Spleen (tissue), 11 donors: ENCODE measurements at regions not wholly inside any gene's neighbourhood (a gene's known extent, or its start where the extent isn't known, plus 50 kb on each side); places are given as distances from the start of the nearest gene placed in this dataset.

Experiments used
- DNase-seq: peaks from one replicate; pipeline ENCODE4 v3.0.0-alpha.2; 2020
- H3K27ac ChIP-seq, 8 donors: fragments of 200-600 bp; sonication (generic) in 7 of 8; 1 replicate in 4 of 8; 2 replicates in 4 of 8; pipeline versions ENCODE4 v1.5.0 to v1.8.0; 2016 to 2021; ENCODE audit warnings: inconsistent platforms in 4 of 8, mild to moderate bottlenecking in 4 of 8, moderate library complexity in 1 of 8
- H3K27me3 ChIP-seq, 7 donors: fragments of 200-600 bp; sonication (generic) in 6 of 7; replicated peaks in 1 of 7; 1 replicate in 4 of 7; 2 replicates in 3 of 7; pipeline versions ENCODE4 v1.5.0 to v1.8.0; 2016 to 2021; ENCODE audit warnings: inconsistent platforms in 3 of 7, mild to moderate bottlenecking in 1 of 7
- H3K36me3 ChIP-seq, 6 donors: fragments of 200-600 bp; sonication (generic) in 5 of 6; 1 replicate in 4 of 6; 2 replicates in 2 of 6; pipeline versions ENCODE4 v1.5.0 to v1.8.0; 2016 to 2021; ENCODE audit warnings: inconsistent platforms in 2 of 6
- H3K4me1 ChIP-seq, 6 donors: fragments of 200-600 bp; sonication (generic) in 5 of 6; 1 replicate in 3 of 6; 2 replicates in 3 of 6; pipeline versions ENCODE4 v1.5.0 to v1.8.0; 2016 to 2021; ENCODE audit warnings: inconsistent platforms in 3 of 6
- H3K4me3 ChIP-seq, 8 donors: fragments of 200-600 bp; sonication (generic) in 7 of 8; 1 replicate in 4 of 8; 2 replicates in 4 of 8; pipeline versions ENCODE4 v1.5.0 to v1.8.0; 2016 to 2021; ENCODE audit warnings: inconsistent platforms in 4 of 8, mild to moderate bottlenecking in 4 of 8, moderate library complexity in 2 of 8
- H3K9me3 ChIP-seq, 8 donors: fragments of 200-600 bp; sonication (generic) in 7 of 8; 1 replicate in 4 of 8; 2 replicates in 4 of 8; pipeline versions ENCODE4 v1.5.0 to v1.8.0; 2016 to 2021; ENCODE audit warnings: inconsistent platforms in 4 of 8
- CTCF ChIP-seq, 11 experiments: fragments of 200-600 bp in 7 of 11; fragments of 450-650 bp in 4 of 11; sonication (generic) in 4 of 11; IDR thresholded peaks in 8 of 11; conservative IDR thresholded peaks in 3 of 11; 1 replicate in 7 of 11; 2 replicates in 4 of 11; pipeline versions ENCODE4 v1.4.0 to v1.8.0; 2016 to 2021; ENCODE audit warnings: antibody characterized with exemption in 11 of 11, inconsistent platforms in 4 of 11, mild to moderate bottlenecking in 1 of 11
- POLR2A ChIP-seq, 3 donors: fragments of 450-650 bp; IDR thresholded peaks; one replicate each; pipeline ENCODE4 v1.5.1; 2017; ENCODE audit warnings: antibody characterized with exemption in 3 of 3, mild to moderate bottlenecking in 1 of 3
- POLR2AphosphoS5 ChIP-seq, 3 donors: sonication (generic); formaldehyde crosslinking; IDR thresholded peaks; one replicate each; pipeline ENCODE4 v1.5.1; 2017; ENCODE audit warnings: antibody characterized with exemption in 3 of 3
- WGBS, 5 donors: extraction: QIAGEN DNeasy Blood & Tissue Kit in 3 of 5; methylation state at CpG; one replicate each; pipeline versions ENCODE4 v1.1.5 to v1.1.7; 2013 to 2018; 5-methylcytosine and 5-hydroxymethylcytosine counted together
- intact Hi-C: fragments of 100-400 bp; cut with DNase I; formaldehyde crosslinking; loops from one replicate; pipeline ENCODE4 v1.15.0; 2023; ENCODE audit warnings: low total_unique reads
- donor health status: healthy with polysubstance abuse.
- donor health status: DM: no; HTN: no; CAD: no; lungs with moderate emphysema.
- donor health status: DM: no; HTN: no; CAD: no.
- donor health status: Bipolar disorder and iron deficiency.
- donor health status: healthy.
- donor health status: DM: no; HTN: no; CAD: no.
- donor health status: DM: yes; HTN: yes; CAD: no.

- WGBS, 5 donors: 23 to 30% (median 28%) methylated on average over 3 of the region's 3 CpGs
- DNase-seq: no peak
- H3K4me3 ChIP-seq: no peak overlapping the region
- no peaks in the 10 kb centered on the region for H3K4me1 ChIP-seq
- H3K9me3 ChIP-seq: peaks cover 0 to 17% (median 11%) of the 10 kb centered on the region in 8 donors
- intact Hi-C loops: no loop called here
- no peak overlapping the region for H3K27ac ChIP-seq
- TF ChIP-seq POLR2AphosphoS5 (IDR thresholded peaks at IDR 0.05) (no peak), POLR2A (IDR thresholded peaks at IDR 0.05) (no peak), CTCF (IDR thresholded peaks at IDR 0.05 in 8 of 11, conservative IDR thresholded peaks at IDR 0.05 in 3 of 11) (no peak)
- peaks cover 0 to 7% (median 0%) of the 10 kb centered on the region in 7 donors for H3K27me3 ChIP-seq
- no peaks in the 10 kb centered on the region for H3K36me3 ChIP-seq
Measured at GRCh38 chr12:114998750-114999128, 314.8 kb upstream of the TBX3 start.

- no peaks in the 10 kb centered on the region for H3K4me1 ChIP-seq
- intact Hi-C loops: no loop called here
- H3K4me3 ChIP-seq: no peak overlapping the region
- WGBS, 5 donors: 41 to 67% (median 43%) methylated on average over 2 of the region's 2 CpGs
- H3K36me3 ChIP-seq: no peaks in the 10 kb centered on the region
- H3K27me3 ChIP-seq: peaks cover 0 to 7% (median 0%) of the 10 kb centered on the region in 7 donors
- TF ChIP-seq POLR2AphosphoS5 (IDR thresholded peaks at IDR 0.05) (no peak), CTCF (IDR thresholded peaks at IDR 0.05 in 8 of 11, conservative IDR thresholded peaks at IDR 0.05 in 3 of 11) (no peak), POLR2A (IDR thresholded peaks at IDR 0.05) (no peak)
- DNase-seq: no peak
- peaks cover 0 to 17% (median 11%) of the 10 kb centered on the region in 8 donors for H3K9me3 ChIP-seq
- H3K27ac ChIP-seq: no peak overlapping the region
Measured at GRCh38 chr12:114998118-114998749, 314.3 kb upstream of the TBX3 start.

- Histone ChIP-seq H3K4me3 (no peak overlapping the region), H3K4me1 (no peaks in the 10 kb centered on the region), H3K9me3 (peaks cover 0 to 17% (median 11%) of the 10 kb centered on the region in 8 donors), H3K27me3 (no peaks in the 10 kb centered on the region), H3K36me3 (no peaks in the 10 kb centered on the region), H3K27ac (no peak overlapping the region)
- DNase-seq: no peak
- TF ChIP-seq CTCF (IDR thresholded peaks at IDR 0.05 in 8 of 11, conservative IDR thresholded peaks at IDR 0.05 in 3 of 11) (no peak), POLR2A (IDR thresholded peaks at IDR 0.05) (no peak), POLR2AphosphoS5 (IDR thresholded peaks at IDR 0.05) (no peak)
- 76 to 84% (median 80%) methylated on average over 5 of the region's 5 CpGs for WGBS, 5 donors
- intact Hi-C loops: no loop called here
Measured at GRCh38 chr12:114996382-114996781, 312.4 kb upstream of the TBX3 start.

- no peaks in the 10 kb centered on the region for H3K36me3 ChIP-seq
- H3K4me3 ChIP-seq: no peak overlapping the region
- DNase-seq: no peak
- TF ChIP-seq CTCF (IDR thresholded peaks at IDR 0.05 in 8 of 11, conservative IDR thresholded peaks at IDR 0.05 in 3 of 11): no peak
- no peak for TF ChIP-seq POLR2A (IDR thresholded peaks at IDR 0.05)
- no peak for TF ChIP-seq POLR2AphosphoS5 (IDR thresholded peaks at IDR 0.05)
- H3K27me3 ChIP-seq: no peaks in the 10 kb centered on the region
- no peaks in the 10 kb centered on the region for H3K4me1 ChIP-seq
- no peak overlapping the region for H3K27ac ChIP-seq
- intact Hi-C loops: no loop called here
- H3K9me3 ChIP-seq: peaks cover 0 to 17% (median 11%) of the 10 kb centered on the region in 8 donors
- 68 to 82% (median 74%) methylated on average over 2 of the region's 2 CpGs for WGBS, 5 donors
Measured at GRCh38 chr12:114995891-114996290, 311.9 kb upstream of the TBX3 start.
